Dendritic cell treated with granulocyte-macrophage colony-stimulating factor and Interleukin-4, amounts not matched to agents 40 ng/mL and 50 ng/mL, for 4 days (primary cell): ENCODE measurements at regions not wholly inside any gene's neighbourhood (a gene's known extent, or its start where the extent isn't known, plus 50 kb on each side); places are given as distances from the start of the nearest gene placed in this dataset.
A peak's percentile ranks its signal among the peaks of the same experiment; 100 is the strongest.

ENCODE experiments used
- H3K27ac Mint-ChIP-seq: one replicate; pipeline ENCODE4 v1.8.0; 2022; ENCODE audit warnings: mild to moderate bottlenecking, mixed read lengths
- H3K27me3 Mint-ChIP-seq: one replicate; pipeline ENCODE4 v1.8.0; 2022; ENCODE audit warnings: mild to moderate bottlenecking, mixed read lengths
- H3K36me3 Mint-ChIP-seq: one replicate; pipeline ENCODE4 v1.8.0; 2022; ENCODE audit warnings: low read depth, mixed read lengths
- H3K4me1 Mint-ChIP-seq: one replicate; pipeline ENCODE4 v1.8.0; 2022; ENCODE audit warnings: low read depth, mixed read lengths
- H3K4me3 Mint-ChIP-seq: one replicate; pipeline ENCODE4 v1.8.0; 2022; ENCODE audit warnings: mild to moderate bottlenecking, moderate library complexity, mixed read lengths
- H3K9me3 Mint-ChIP-seq: one replicate; pipeline ENCODE4 v1.8.0; 2022; ENCODE audit warnings: mixed read lengths
- intact Hi-C: fragments of 100-400 bp; cut with micrococcal nuclease; formaldehyde crosslinking; loops from one replicate; pipeline ENCODE4 v1.15.0; 2022

GRCh38 chr6:28712982-28713381, 187.3 kb downstream of the GPX5 start:
- intact Hi-C loops = no loop called here
- H3K27me3 Mint-ChIP-seq = peaks cover 37% of the 10 kb centered on the region
- H3K36me3 Mint-ChIP-seq = no peaks in the 10 kb centered on the region

GRCh38 chr6:28719275-28719940, 193.7 kb downstream of the GPX5 start:
- no peaks in the 10 kb centered on the region for H3K9me3 Mint-ChIP-seq
- H3K4me1 Mint-ChIP-seq = no peaks in the 10 kb centered on the region
- H3K36me3 Mint-ChIP-seq = no peaks in the 10 kb centered on the region
- H3K4me3 Mint-ChIP-seq = no peak overlapping the region
- peaks cover 38% of the 10 kb centered on the region for H3K27me3 Mint-ChIP-seq
- H3K27ac Mint-ChIP-seq = no peak overlapping the region
- intact Hi-C loops = no loop called here

More at GRCh38 chr6:28712982-28713381, 187.3 kb downstream of the GPX5 start:
- peaks cover 33% of the 10 kb centered on the region for H3K9me3 Mint-ChIP-seq
- no peak overlapping the region for H3K4me3 Mint-ChIP-seq
- peaks cover 6% of the 10 kb centered on the region for H3K4me1 Mint-ChIP-seq
- no peak overlapping the region for H3K27ac Mint-ChIP-seq

GRCh38 chr6:28720357-28721231, 194.9 kb downstream of the GPX5 start:
- intact Hi-C loops = no loop called here
- Mint-ChIP-seq H3K4me1 (no peaks in the 10 kb centered on the region), H3K27me3 (peaks cover 45% of the 10 kb centered on the region), H3K9me3 (no peaks in the 10 kb centered on the region), H3K4me3 (no peak overlapping the region), H3K36me3 (no peaks in the 10 kb centered on the region), H3K27ac (no peak overlapping the region)

GRCh38 chr6:28721372-28721771, 195.7 kb downstream of the GPX5 start:
- Mint-ChIP-seq H3K27me3 (peaks cover 48% of the 10 kb centered on the region), H3K36me3 (no peaks in the 10 kb centered on the region), H3K27ac (no peak overlapping the region), H3K4me1 (no peaks in the 10 kb centered on the region), H3K4me3 (no peak overlapping the region), H3K9me3 (no peaks in the 10 kb centered on the region)
- intact Hi-C loops = no loop called here

GRCh38 chr6:28724395-28724794, 198.7 kb downstream of the GPX5 start:
- no peak overlapping the region for H3K4me3 Mint-ChIP-seq

DNA sequence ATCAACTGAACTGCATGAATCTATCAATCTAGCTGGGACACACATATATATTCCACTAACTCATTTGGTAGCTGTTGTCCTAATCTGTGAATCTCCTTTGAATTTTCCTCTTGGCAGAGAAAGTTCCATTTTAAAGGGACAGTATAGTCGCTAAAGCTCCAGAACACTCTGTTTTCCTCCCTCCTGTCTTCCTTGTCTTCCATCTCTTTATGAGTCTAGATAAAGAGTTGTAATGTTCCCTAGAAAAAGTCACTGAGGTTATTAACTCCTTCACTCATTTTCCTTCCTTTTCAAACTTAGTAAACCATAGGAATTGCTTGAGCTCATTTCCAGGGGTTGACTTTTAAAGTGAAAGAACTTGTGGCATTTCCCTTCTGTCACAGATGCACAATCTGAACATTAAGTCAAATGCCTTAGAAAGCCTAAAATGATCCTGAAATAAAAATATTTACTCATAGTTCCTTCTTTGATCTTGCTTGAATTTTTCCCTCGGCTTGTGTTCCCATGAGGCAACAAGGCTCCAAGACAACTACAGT, 198.4 kb downstream of the TRIM27 start:
- intact Hi-C loops = no loop called here
- peaks cover 64% of the 10 kb centered on the region for H3K27me3 Mint-ChIP-seq
- no peaks in the 10 kb centered on the region for H3K36me3 Mint-ChIP-seq
- H3K9me3 Mint-ChIP-seq = no peaks in the 10 kb centered on the region
- no peak overlapping the region for H3K27ac Mint-ChIP-seq
- H3K4me3 Mint-ChIP-seq = no peak overlapping the region
- peaks cover 10% of the 10 kb centered on the region for H3K4me1 Mint-ChIP-seq

More at GRCh38 chr6:28724395-28724794, 198.7 kb downstream of the GPX5 start:
- no peaks in the 10 kb centered on the region for H3K9me3 Mint-ChIP-seq
- H3K36me3 Mint-ChIP-seq = no peaks in the 10 kb centered on the region
- H3K27ac Mint-ChIP-seq = no peak overlapping the region
- peaks cover 10% of the 10 kb centered on the region for H3K4me1 Mint-ChIP-seq
- intact Hi-C loops = no loop called here
- H3K27me3 Mint-ChIP-seq = peaks cover 63% of the 10 kb centered on the region

- no peak overlapping the region for H3K27ac Mint-ChIP-seq
Measured at GRCh38 chr6:28725890-28726348, 197.9 kb downstream of the TRIM27 start.

GRCh38 chr6:28726569-28727309, 197.0 kb downstream of the TRIM27 start:
- Mint-ChIP-seq H3K27me3 (peaks cover 66% of the 10 kb centered on the region), H3K9me3 (no peaks in the 10 kb centered on the region), H3K4me3 (no peak overlapping the region), H3K27ac (no peak overlapping the region), H3K4me1 (peaks cover 10% of the 10 kb centered on the region), H3K36me3 (no peaks in the 10 kb centered on the region)
- intact Hi-C loops = no loop called here

More at GRCh38 chr6:28725890-28726348, 197.9 kb downstream of the TRIM27 start:
- Mint-ChIP-seq H3K27me3 (peaks cover 64% of the 10 kb centered on the region), H3K4me3 (no peak overlapping the region), H3K36me3 (no peaks in the 10 kb centered on the region), H3K4me1 (peaks cover 10% of the 10 kb centered on the region), H3K9me3 (no peaks in the 10 kb centered on the region)
- intact Hi-C loops = no loop called here

- intact Hi-C loops = no loop called here
- Mint-ChIP-seq H3K27me3 (peaks cover 67% of the 10 kb centered on the region), H3K36me3 (no peaks in the 10 kb centered on the region), H3K4me1 (peaks cover 10% of the 10 kb centered on the region), H3K27ac (no peak overlapping the region), H3K9me3 (no peaks in the 10 kb centered on the region), H3K4me3 (no peak overlapping the region)
Measured at GRCh38 chr6:28727559-28728211, 196.1 kb downstream of the TRIM27 start.

DNA sequence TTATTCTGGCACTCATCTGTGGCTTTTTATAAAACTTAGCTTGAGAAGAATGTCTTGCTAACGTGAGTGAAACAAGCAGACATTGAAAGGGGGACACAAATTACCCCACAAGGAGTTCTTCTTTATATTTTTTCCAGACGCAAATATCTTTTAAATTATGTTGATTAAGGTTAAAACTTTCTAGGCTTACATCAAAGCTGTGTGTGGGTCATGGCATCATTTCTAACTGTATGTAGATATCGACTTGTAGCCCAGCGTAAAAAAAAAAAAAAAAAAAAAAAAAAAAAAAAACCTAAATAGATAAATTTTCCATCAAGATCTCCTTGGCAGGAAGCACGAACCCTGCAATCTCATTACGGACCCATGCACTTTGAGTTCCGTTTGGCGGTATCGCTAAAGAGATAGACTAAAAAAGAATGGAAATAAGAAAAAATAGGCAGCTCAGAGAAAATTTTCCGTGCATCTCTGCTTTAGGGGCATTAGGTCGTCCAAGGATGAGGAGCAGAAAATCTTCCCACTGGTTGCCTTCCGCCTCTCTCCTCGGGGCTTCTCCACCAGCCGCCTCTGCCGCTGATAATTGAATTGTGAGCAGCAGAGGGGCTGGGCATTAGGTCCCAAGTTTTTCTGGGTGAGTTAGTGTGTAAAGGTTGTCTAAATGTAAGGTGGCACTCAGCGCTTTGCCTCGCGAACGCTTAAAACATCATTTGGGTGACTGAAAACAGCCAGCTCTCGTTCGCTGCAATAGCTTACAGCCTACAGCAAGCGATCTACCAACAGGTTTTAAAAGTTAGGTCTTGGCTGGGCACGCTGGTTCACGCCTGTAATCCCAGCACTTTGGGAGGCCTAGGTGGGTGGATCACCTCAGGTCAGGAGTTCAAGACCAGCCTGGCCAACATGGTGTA, 194.0 kb downstream of the TRIM27 start:
- H3K9me3 Mint-ChIP-seq = peaks cover 9% of the 10 kb centered on the region
- H3K36me3 Mint-ChIP-seq = no peaks in the 10 kb centered on the region
- H3K27me3 Mint-ChIP-seq = peaks cover 85% of the 10 kb centered on the region
- intact Hi-C loops = no loop called here
- H3K4me1 Mint-ChIP-seq = peaks cover 10% of the 10 kb centered on the region
- H3K4me3 Mint-ChIP-seq = peak overlapping the region; percentile 64
- no peak overlapping the region for H3K27ac Mint-ChIP-seq

- Mint-ChIP-seq H3K27ac (no peak overlapping the region), H3K36me3 (no peaks in the 10 kb centered on the region), H3K9me3 (peaks cover 16% of the 10 kb centered on the region), H3K4me3 (no peak overlapping the region), H3K27me3 (peaks cover 94% of the 10 kb centered on the region), H3K4me1 (peaks cover 10% of the 10 kb centered on the region)
- intact Hi-C loops = no loop called here
Measured at GRCh38 chr6:28732052-28732451, 191.7 kb downstream of the TRIM27 start.

DNA sequence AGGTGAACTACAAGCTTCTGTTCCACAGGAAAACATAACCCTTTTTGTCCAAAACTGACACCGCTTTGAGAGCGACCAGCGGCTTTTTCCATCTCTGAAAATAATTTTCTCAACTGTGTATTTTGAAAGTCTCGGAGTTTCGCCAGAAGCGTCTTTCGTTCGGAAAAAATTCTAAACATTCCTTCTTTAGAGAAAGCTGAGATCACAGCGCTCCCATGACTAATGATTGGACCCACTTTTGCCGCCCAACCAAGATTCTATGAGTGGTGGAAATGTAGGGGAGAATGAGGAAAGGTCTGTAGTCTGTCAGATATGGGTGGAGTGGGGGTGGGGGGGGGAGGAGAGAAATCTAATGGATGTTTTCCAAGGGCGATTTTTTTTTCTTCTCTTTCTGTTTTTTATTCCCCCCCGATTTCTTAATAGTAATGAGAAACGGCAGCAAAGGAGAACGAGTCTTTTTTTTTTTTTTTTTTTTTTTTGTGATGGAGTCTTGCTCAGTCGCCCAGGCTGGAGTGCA, 189.3 kb downstream of the TRIM27 start:
- Mint-ChIP-seq H3K27me3 (peaks cover 94% of the 10 kb centered on the region), H3K36me3 (no peaks in the 10 kb centered on the region), H3K4me3 (no peak overlapping the region), H3K27ac (no peak overlapping the region), H3K9me3 (peaks cover 30% of the 10 kb centered on the region), H3K4me1 (no peaks in the 10 kb centered on the region)
- intact Hi-C loops = no loop called here
